ENCODE measurements at regions not wholly inside any gene's neighbourhood (a gene's known extent, or its start where the extent isn't known, plus 50 kb on each side); places are given as distances from the start of the nearest gene placed in this dataset.
"Not testable (repeated sequence)": the region's sequence is repeated elsewhere in the genome, so short reads cannot be mapped to it uniquely, and the experiment has no call there.

GRCh38 chr10:35263827-35264226, 72.5 kb upstream of the CCNY start:
- H3K27me3 ChIP-seq (ENCODE audit: low read length); H3K4me3 ChIP-seq (ENCODE audit: low read length); H3K79me2 ChIP-seq (ENCODE audit: low read length); H3K27ac ChIP-seq (ENCODE audit: low read length); H2AFZ ChIP-seq (ENCODE audit: low read length); CTCF ChIA-PET; intact Hi-C loops (cut with micrococcal nuclease); H3K4me2 ChIP-seq (ENCODE audit: low read length); H3F3A ChIP-seq (ENCODE audit: low read length, unreplicated experiment); ATAC-seq; H3K36me3 ChIP-seq (ENCODE audit: low read depth, low read length); BruUV-seq (replicated peaks); H4K20me1 ChIP-seq (ENCODE audit: low read length); H3K9me3 ChIP-seq (ENCODE audit: low read length); DNase-seq; H3K9ac ChIP-seq (ENCODE audit: low read length); POLR2A ChIA-PET (ENCODE audit: unreplicated experiment); H3K9me2 ChIP-seq (replicated peaks; ENCODE audit: low read length): not testable (repeated sequence)
- H3K4me1 ChIP-seq (ENCODE audit: insufficient read depth, low read length) = peaks cover 10% of the 10 kb centered on the region

- H4K20me1 ChIP-seq (ENCODE audit: low read length); H3K36me3 ChIP-seq (ENCODE audit: low read depth, low read length); DNase-seq; H3K4me2 ChIP-seq (ENCODE audit: low read length); H3K4me3 ChIP-seq (ENCODE audit: low read length); H3K9ac ChIP-seq (ENCODE audit: low read length); H3K27ac ChIP-seq (ENCODE audit: low read length); ATAC-seq; H3K27me3 ChIP-seq (ENCODE audit: low read length); H3K9me2 ChIP-seq (replicated peaks; ENCODE audit: low read length); CTCF ChIA-PET; BruUV-seq (replicated peaks); POLR2A ChIA-PET (ENCODE audit: unreplicated experiment); H3K79me2 ChIP-seq (ENCODE audit: low read length); intact Hi-C loops (cut with micrococcal nuclease); H2AFZ ChIP-seq (ENCODE audit: low read length); H3F3A ChIP-seq (ENCODE audit: low read length, unreplicated experiment); H3K9me3 ChIP-seq (ENCODE audit: low read length): not testable (repeated sequence)
- peaks cover 10% of the 10 kb centered on the region for H3K4me1 ChIP-seq (ENCODE audit: insufficient read depth, low read length)
These were observed 71.7 kb upstream of the CCNY start for GRCh38 chr10:35264636-35265035.

DNA sequence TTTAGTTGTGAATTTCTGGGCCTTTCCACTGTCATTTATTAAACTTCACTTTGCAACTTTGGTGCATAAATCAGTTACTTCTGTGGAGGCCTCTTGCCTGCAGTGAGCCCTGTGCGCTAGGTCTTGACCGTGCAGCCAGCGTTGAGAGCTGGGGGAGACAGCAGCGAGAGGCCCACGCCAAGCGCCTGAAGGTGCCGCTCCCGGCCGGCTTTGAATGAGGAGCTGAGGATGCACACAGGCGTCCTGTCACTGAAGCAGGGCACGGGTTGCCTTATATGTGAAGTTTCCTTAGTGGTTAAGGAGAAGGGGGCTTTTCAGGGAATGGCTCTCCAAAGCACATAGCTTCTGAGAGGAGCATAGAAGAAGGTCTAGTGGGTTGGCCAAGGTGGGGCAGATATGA, 70.9 kb upstream of the CCNY start:
- H2AFZ ChIP-seq (ENCODE audit: low read length) = no peak overlapping the region

More for the DNA sequence above, 70.9 kb upstream of the CCNY start:
- H3K9ac ChIP-seq (ENCODE audit: low read length) = no peak overlapping the region
- ATAC-seq = no peak
- H3K4me2 ChIP-seq (ENCODE audit: low read length) = no peak overlapping the region
- H3K79me2 ChIP-seq (ENCODE audit: low read length) = no peaks in the 10 kb centered on the region
- peaks cover 9% of the 10 kb centered on the region for H3K4me1 ChIP-seq (ENCODE audit: insufficient read depth, low read length)
- no peaks in the 10 kb centered on the region for H3K36me3 ChIP-seq (ENCODE audit: low read depth, low read length)
- ChIA-PET CTCF (interaction anchor here (0.6 kb wide), 1 partner anchor 25 kb away, joined by 4 read pairs; no protein-coding TSS in a partner anchor), POLR2A (ENCODE audit: unreplicated experiment) (no interaction called here)
- no peaks in the 10 kb centered on the region for H3K27me3 ChIP-seq (ENCODE audit: low read length)
- intact Hi-C loops (cut with micrococcal nuclease) = no loop called here
- H3F3A ChIP-seq (ENCODE audit: low read length, unreplicated experiment) = no peaks in the 10 kb centered on the region
- H3K9me2 ChIP-seq (replicated peaks; ENCODE audit: low read length) = no peaks in the 10 kb centered on the region
- DNase-seq = no peak
- H3K27ac ChIP-seq (ENCODE audit: low read length) = no peak overlapping the region
- no peak overlapping the region for H3K4me3 ChIP-seq (ENCODE audit: low read length)
- no peaks in the 10 kb centered on the region for H3K9me3 ChIP-seq (ENCODE audit: low read length)
- no TSS peak for BruUV-seq (replicated peaks)
- no peak for TF ChIP-seq EZH2phosphoT487 (IDR thresholded peaks at IDR 0.05; ENCODE audit: borderline replicate concordance, low read length)
- TF ChIP-seq EZH2 (IDR thresholded peaks at IDR 0.05; ENCODE audit: low read length, unreplicated experiment) = no peak
- no peak for TF ChIP-seq CTCF (conservative IDR thresholded peaks at IDR 0.05; ENCODE audit: low read depth, low read length)
- H4K20me1 ChIP-seq (ENCODE audit: low read length) = no peaks in the 10 kb centered on the region

All from PC-3 (cell line).